Uterus (tissue), 2 donors: ENCODE measurements at regions not wholly inside any gene's neighbourhood (a gene's known extent, or its start where the extent isn't known, plus 50 kb on each side); places are given as distances from the start of the nearest gene placed in this dataset.

Experiments
- CTCF ChIP-seq, 4 experiments: fragments of 200-600 bp in 2 of 4; fragments of 450-650 bp in 2 of 4; sonication (generic) in 2 of 4; IDR thresholded peaks; one replicate each; pipeline ENCODE4 v1.5.1; 2016 to 2019; ENCODE audit warnings: antibody characterized with exemption in 4 of 4, mild to moderate bottlenecking in 2 of 4, moderate library complexity in 1 of 4
- POLR2A ChIP-seq, 2 donors: fragments of 450-650 bp; IDR thresholded peaks; one replicate each; pipeline ENCODE4 v1.6.1; 2016; ENCODE audit warnings: antibody characterized with exemption in 2 of 2, mild to moderate bottlenecking in 1 of 2, moderate library complexity in 1 of 2

GRCh38 chr2:40027968-40028367, 248.9 kb upstream of the THUMPD2 start:
- TF ChIP-seq POLR2A (IDR thresholded peaks at IDR 0.05) (no peak), CTCF (IDR thresholded peaks at IDR 0.05) (no peak)
